Trophoblast cell (in vitro differentiated cells and primary cell): ENCODE measurements at regions not wholly inside any gene's neighbourhood (a gene's known extent, or its start where the extent isn't known, plus 50 kb on each side); places are given as distances from the start of the nearest gene placed in this dataset.
"Not testable (repeated sequence)": the region's sequence is repeated elsewhere in the genome, so short reads cannot be mapped to it uniquely, and the experiment has no call there.

Experiments
- DNase-seq, 2 donors: peaks; one replicate each; pipeline ENCODE4 v3.0.0-alpha.2; 2016
- H2AFZ ChIP-seq: 2 replicates; pipeline ENCODE4 v1.6.1; 2013; ENCODE audit warnings: low read length, moderate library complexity, mild to moderate bottlenecking; ENCODE audit not compliant: insufficient read depth, poor library complexity
- H2AK5ac ChIP-seq: 2 replicates; pipeline ENCODE4 v1.6.1; 2013; ENCODE audit warnings: mild to moderate bottlenecking, low read length
- H2BK120ac ChIP-seq: 2 replicates; pipeline ENCODE4 v1.6.1; 2013; ENCODE audit warnings: low read length, mild to moderate bottlenecking, moderate library complexity; ENCODE audit not compliant: insufficient read depth, poor library complexity
- H2BK12ac ChIP-seq: 2 replicates; pipeline ENCODE4 v1.6.1; 2013; ENCODE audit warnings: mild to moderate bottlenecking, low read length, moderate library complexity
- H2BK5ac ChIP-seq: 2 replicates; pipeline ENCODE4 v1.6.1; 2013; ENCODE audit warnings: low read length, low read depth, moderate library complexity, mild to moderate bottlenecking; ENCODE audit not compliant: poor library complexity
- H3K14ac ChIP-seq: 2 replicates; pipeline ENCODE4 v1.6.1; 2013; ENCODE audit warnings: mild to moderate bottlenecking, low read length
- H3K18ac ChIP-seq: 2 replicates; pipeline ENCODE4 v1.6.1; 2013; ENCODE audit warnings: mild to moderate bottlenecking, low read length
- H3K23ac ChIP-seq: 2 replicates; pipeline ENCODE4 v1.6.1; 2013; ENCODE audit warnings: low read length
- H3K27ac ChIP-seq: 2 replicates; pipeline ENCODE4 v1.5.1; 2013; ENCODE audit warnings: low read depth, mild to moderate bottlenecking, inconsistent platforms, low read length, moderate library complexity
- H3K27me3 ChIP-seq: 2 replicates; pipeline ENCODE4 v1.6.1; 2013; ENCODE audit warnings: inconsistent platforms, mild to moderate bottlenecking, low read length, moderate library complexity; ENCODE audit not compliant: insufficient read depth
- H3K36me3 ChIP-seq, 2 experiments: 1 replicate in 1 of 2; 2 replicates in 1 of 2; pipeline ENCODE4 v1.6.1; 2013; ENCODE audit warnings: low read length in 2 of 2, mild to moderate bottlenecking in 2 of 2, moderate library complexity in 1 of 2; ENCODE audit not compliant: insufficient read depth in 2 of 2, control insufficient read depth in 1 of 2
- H3K4ac ChIP-seq: 2 replicates; pipeline ENCODE4 v1.6.1; 2013; ENCODE audit warnings: low read depth, mild to moderate bottlenecking, low read length, moderate library complexity
- H3K4me1 ChIP-seq, 2 experiments: 1 replicate in 1 of 2; 2 replicates in 1 of 2; pipeline ENCODE4 v1.6.1; 2013; ENCODE audit warnings: low read length in 2 of 2, mild to moderate bottlenecking in 2 of 2, moderate library complexity in 1 of 2; ENCODE audit not compliant: insufficient read depth in 2 of 2, control insufficient read depth in 1 of 2
- H3K4me2 ChIP-seq: 2 replicates; pipeline ENCODE4 v1.6.1; 2013; ENCODE audit warnings: inconsistent platforms, mild to moderate bottlenecking, low read length, moderate library complexity
- H3K4me3 ChIP-seq: 2 replicates; pipeline ENCODE4 v1.5.1; 2013; ENCODE audit warnings: mild to moderate bottlenecking, low read depth, low read length, inconsistent platforms
- H3K79me1 ChIP-seq: one replicate; pipeline ENCODE4 v1.6.1; 2013; ENCODE audit warnings: low read length
- H3K79me2 ChIP-seq: 2 replicates; pipeline ENCODE4 v1.6.1; 2013; ENCODE audit warnings: low read length, mild to moderate bottlenecking; ENCODE audit not compliant: control insufficient read depth, insufficient read depth, poor library complexity
- H3K9ac ChIP-seq: 2 replicates; pipeline ENCODE4 v1.6.1; 2013; ENCODE audit warnings: mild to moderate bottlenecking, low read length
- H3K9me3 ChIP-seq: 2 replicates; pipeline ENCODE4 v1.6.1; 2013; ENCODE audit warnings: low read depth, mild to moderate bottlenecking, control low read depth, inconsistent platforms, low read length; ENCODE audit not compliant: insufficient read depth
- H4K12ac ChIP-seq: 2 replicates; pipeline ENCODE4 v1.6.1; 2013; ENCODE audit warnings: low read depth, mild to moderate bottlenecking, low read length, moderate library complexity
- H4K8ac ChIP-seq: 2 replicates; pipeline ENCODE4 v1.6.1; 2013; ENCODE audit warnings: low read depth, mild to moderate bottlenecking, low read length, moderate library complexity
- H4K91ac ChIP-seq: one replicate; pipeline ENCODE4 v1.6.1; 2013; ENCODE audit warnings: low read depth, mild to moderate bottlenecking, low read length, moderate library complexity
- WGBS: extraction: QIAGEN DNeasy Blood & Tissue Kit; methylation state at CpG from one replicate; pipeline ENCODE4 v1.1.7; 2013; ENCODE audit warnings: missing lambda C conversion rate; ENCODE audit not compliant: insufficient read length, insufficient coverage; ENCODE audit errors: extremely low coverage; 5-methylcytosine and 5-hydroxymethylcytosine counted together

GRCh38 chr5:74526111-74526510 lies 114.4 kb downstream of the ENC1 start:
- Histone ChIP-seq H2BK120ac (no peak overlapping the region), H3K27me3 (no peaks in the 10 kb centered on the region), H2AFZ (no peak overlapping the region), H4K12ac (no peak overlapping the region), H3K4me1 (peaks cover 3% of the 10 kb centered on the region in 2 experiments), H3K9me3 (peaks cover 7% of the 10 kb centered on the region), H3K27ac (no peak overlapping the region), H2BK5ac (no peak overlapping the region), H3K9ac (no peak overlapping the region), H3K18ac (no peak overlapping the region), H3K36me3 (peaks cover 5% of the 10 kb centered on the region in 2 experiments), H3K4me3 (no peak overlapping the region), H3K23ac (no peak overlapping the region), H3K79me1 (peaks cover 4% of the 10 kb centered on the region), H3K79me2 (no peaks in the 10 kb centered on the region), H3K4ac (no peak overlapping the region), H2BK12ac (no peak overlapping the region), H2AK5ac (no peak overlapping the region), H3K4me2 (no peak overlapping the region), H4K8ac (no peak overlapping the region), H3K14ac (no peak overlapping the region), H4K91ac (no peak overlapping the region)
- no CpG with 5 or more reads among the region's 1 CpG for WGBS
- DNase-seq, result no peak

GRCh38 chr5:74524767-74525166 lies 115.8 kb downstream of the ENC1 start:
- H3K27me3 ChIP-seq, H2BK120ac ChIP-seq, H3K9ac ChIP-seq, H2AFZ ChIP-seq, H2AK5ac ChIP-seq, H3K27ac ChIP-seq, H3K4me3 ChIP-seq, H3K4ac ChIP-seq, H3K9me3 ChIP-seq, DNase-seq, H3K4me1 ChIP-seq, H3K36me3 ChIP-seq, H3K18ac ChIP-seq, H3K4me2 ChIP-seq, H4K8ac ChIP-seq, H4K91ac ChIP-seq, H3K79me1 ChIP-seq, H2BK5ac ChIP-seq, H4K12ac ChIP-seq, H3K23ac ChIP-seq, H3K79me2 ChIP-seq, H2BK12ac ChIP-seq, H3K14ac ChIP-seq: not testable (repeated sequence)
- no CpG with 5 or more reads among the region's 3 CpGs for WGBS

- not testable (repeated sequence) for H3K9me3 ChIP-seq, H3K18ac ChIP-seq, H4K91ac ChIP-seq, H3K4ac ChIP-seq, H3K4me2 ChIP-seq, H3K4me3 ChIP-seq, H2BK120ac ChIP-seq, H3K27ac ChIP-seq, H3K9ac ChIP-seq, H2BK12ac ChIP-seq, H2BK5ac ChIP-seq, H2AFZ ChIP-seq, H3K4me1 ChIP-seq, H4K8ac ChIP-seq, H3K79me2 ChIP-seq, DNase-seq, H3K36me3 ChIP-seq, H4K12ac ChIP-seq, H2AK5ac ChIP-seq, H3K23ac ChIP-seq, H3K27me3 ChIP-seq, H3K14ac ChIP-seq
- no CpG with 5 or more reads among the region's 4 CpGs for WGBS
- peaks cover 10% of the 10 kb centered on the region for H3K79me1 ChIP-seq
Observed at GRCh38 chr5:74523698-74524097, 116.8 kb downstream of the ENC1 start.

- H3K27me3 ChIP-seq, H3K79me2 ChIP-seq, H3K23ac ChIP-seq, H2BK5ac ChIP-seq, H3K4me2 ChIP-seq, H3K4ac ChIP-seq, H2AFZ ChIP-seq, H4K8ac ChIP-seq, H3K9me3 ChIP-seq, H3K27ac ChIP-seq, H2BK120ac ChIP-seq, H3K4me1 ChIP-seq, H2AK5ac ChIP-seq, H3K9ac ChIP-seq, H2BK12ac ChIP-seq, H4K91ac ChIP-seq, DNase-seq, H4K12ac ChIP-seq, H3K18ac ChIP-seq, H3K36me3 ChIP-seq, H3K14ac ChIP-seq, H3K4me3 ChIP-seq: not testable (repeated sequence)
- peaks cover 17% of the 10 kb centered on the region for H3K79me1 ChIP-seq
- no CpG with 5 or more reads among the region's 2 CpGs for WGBS
Observed at GRCh38 chr5:74522838-74523237, 117.7 kb downstream of the ENC1 start.
